ENCODE measurements at regions not wholly inside any gene's neighbourhood (a gene's known extent, or its start where the extent isn't known, plus 50 kb on each side); places are given as distances from the start of the nearest gene placed in this dataset.

DNA sequence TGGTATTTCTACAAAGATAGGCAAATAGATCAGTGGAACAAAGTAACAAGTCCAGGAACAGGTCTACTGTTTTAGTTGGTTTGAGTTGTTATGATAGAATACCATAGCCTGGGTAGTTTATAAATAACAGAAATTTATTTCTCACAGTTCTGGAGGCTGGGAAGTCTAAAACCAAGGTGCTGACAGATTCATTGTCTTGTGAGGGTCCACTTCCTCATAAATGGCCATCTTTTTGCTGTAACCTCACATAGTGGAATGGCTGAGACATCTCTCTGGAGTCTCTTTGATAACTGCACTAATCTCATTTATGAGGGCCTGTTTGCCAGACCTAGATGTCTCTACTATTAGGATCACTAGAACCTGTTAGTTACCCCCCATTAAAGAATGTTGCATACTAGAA is 152.3 kb upstream of the MYRIP start:
- no peak for TF ChIP-seq NFIC (IDR thresholded peaks at IDR 0.05)
- no peak for TF ChIP-seq TEAD4 (IDR thresholded peaks at IDR 0.05)
- TF ChIP-seq TAF1 (IDR thresholded peaks at IDR 0.05; ENCODE audit: low read depth) = no peak
- TF ChIP-seq, protein P1, sequence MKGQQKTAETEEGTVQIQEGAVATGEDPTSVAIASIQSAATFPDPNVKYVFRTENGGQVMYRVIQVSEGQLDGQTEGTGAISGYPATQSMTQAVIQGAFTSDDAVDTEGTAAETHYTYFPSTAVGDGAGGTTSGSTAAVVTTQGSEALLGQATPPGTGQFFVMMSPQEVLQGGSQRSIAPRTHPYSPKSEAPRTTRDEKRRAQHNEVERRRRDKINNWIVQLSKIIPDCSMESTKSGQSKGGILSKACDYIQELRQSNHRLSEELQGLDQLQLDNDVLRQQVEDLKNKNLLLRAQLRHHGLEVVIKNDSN (IDR thresholded peaks at IDR 0.05) = no peak
- TF ChIP-seq YY1 (IDR thresholded peaks at IDR 0.05; ENCODE audit: low read depth) = no peak
- TF ChIP-seq TCF12 (IDR thresholded peaks at IDR 0.05; ENCODE audit: low read depth) = no peak
- no peak for TF ChIP-seq REST (IDR thresholded peaks at IDR 0.05; ENCODE audit: low read depth)
- no peak for TF ChIP-seq CEBPB (IDR thresholded peaks at IDR 0.05)
- no peak for TF ChIP-seq RAD21 (IDR thresholded peaks at IDR 0.05; ENCODE audit: low read depth)
- no peak for TF ChIP-seq EGR1 (IDR thresholded peaks at IDR 0.05)

GRCh38 chr3:39657775-39658174 is 151.6 kb upstream of the MYRIP start:
- TF ChIP-seq TAF1 (IDR thresholded peaks at IDR 0.05; ENCODE audit: low read depth) = no peak
- no peak for TF ChIP-seq CEBPB (IDR thresholded peaks at IDR 0.05)
- no peak for TF ChIP-seq TEAD4 (IDR thresholded peaks at IDR 0.05)
- TF ChIP-seq REST (IDR thresholded peaks at IDR 0.05; ENCODE audit: low read depth) = no peak
- TF ChIP-seq RAD21 (IDR thresholded peaks at IDR 0.05; ENCODE audit: low read depth) = no peak
- TF ChIP-seq, protein P1 (IDR thresholded peaks at IDR 0.05) = no peak
- no peak for TF ChIP-seq TCF12 (IDR thresholded peaks at IDR 0.05; ENCODE audit: low read depth)
- TF ChIP-seq CREB1 (IDR thresholded peaks at IDR 0.05; ENCODE audit: low read depth) = no peak
- TF ChIP-seq YY1 (IDR thresholded peaks at IDR 0.05; ENCODE audit: low read depth) = no peak
- TF ChIP-seq MAX (IDR thresholded peaks at IDR 0.05) = no peak
- no peak for TF ChIP-seq EGR1 (IDR thresholded peaks at IDR 0.05)
- TF ChIP-seq NFIC (IDR thresholded peaks at IDR 0.05) = no peak
- TF ChIP-seq ZBTB7A (IDR thresholded peaks at IDR 0.05; ENCODE audit: low read depth) = no peak
- no peak for TF ChIP-seq FOXM1 (IDR thresholded peaks at IDR 0.05; ENCODE audit: borderline replicate concordance, low read depth)

- TF ChIP-seq YY1 (IDR thresholded peaks at IDR 0.05; ENCODE audit: low read depth) (no peak), TEAD4 (IDR thresholded peaks at IDR 0.05) (no peak), TCF12 (IDR thresholded peaks at IDR 0.05; ENCODE audit: low read depth) (no peak), NFIC (IDR thresholded peaks at IDR 0.05) (no peak), FOXM1 (IDR thresholded peaks at IDR 0.05; ENCODE audit: borderline replicate concordance, low read depth) (no peak), CEBPB (IDR thresholded peaks at IDR 0.05) (no peak), MAX (IDR thresholded peaks at IDR 0.05) (no peak)
- TF ChIP-seq, protein P1 (IDR thresholded peaks at IDR 0.05) = no peak
Observed at GRCh38 chr3:39664931-39665330, 144.5 kb upstream of the MYRIP start.

DNA sequence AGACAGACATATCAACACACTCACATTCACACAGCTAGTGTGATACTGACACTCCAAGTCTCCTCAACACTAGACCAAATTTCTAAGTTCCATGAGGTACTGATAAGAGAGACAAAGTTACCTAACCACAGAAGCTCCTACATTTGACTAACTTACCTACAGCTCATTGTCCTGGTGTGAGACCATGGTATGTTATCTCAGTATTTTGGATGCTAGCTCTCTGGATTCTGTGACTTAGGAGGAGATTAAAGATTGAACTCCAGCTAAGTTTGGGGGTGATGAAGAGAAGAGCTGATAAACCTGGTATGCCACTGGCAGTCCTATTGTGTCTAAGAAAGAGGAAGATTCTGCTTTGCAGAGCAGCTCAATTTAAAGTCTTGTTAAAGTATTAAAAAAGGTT is 144.0 kb upstream of the MYRIP start:
- TF ChIP-seq EGR1 (IDR thresholded peaks at IDR 0.05) (no peak), EP300 (IDR thresholded peaks at IDR 0.05; ENCODE audit: borderline replicate concordance) (no peak), FOXM1 (IDR thresholded peaks at IDR 0.05; ENCODE audit: borderline replicate concordance, low read depth) (no peak), CEBPB (IDR thresholded peaks at IDR 0.05) (no peak), YY1 (IDR thresholded peaks at IDR 0.05; ENCODE audit: low read depth) (no peak), ZBTB7A (IDR thresholded peaks at IDR 0.05; ENCODE audit: low read depth) (no peak), TEAD4 (IDR thresholded peaks at IDR 0.05) (no peak), TCF12 (IDR thresholded peaks at IDR 0.05; ENCODE audit: low read depth) (no peak), MAX (IDR thresholded peaks at IDR 0.05) (no peak), CREB1 (IDR thresholded peaks at IDR 0.05; ENCODE audit: low read depth) (no peak), TAF1 (IDR thresholded peaks at IDR 0.05; ENCODE audit: low read depth) (no peak), RAD21 (IDR thresholded peaks at IDR 0.05; ENCODE audit: low read depth) (no peak), REST (IDR thresholded peaks at IDR 0.05; ENCODE audit: low read depth) (no peak), NFIC (IDR thresholded peaks at IDR 0.05) (no peak)
- TF ChIP-seq, protein P1 (IDR thresholded peaks at IDR 0.05) = no peak
